ENCODE measurements at regions not wholly inside any gene's neighbourhood (a gene's known extent, or its start where the extent isn't known, plus 50 kb on each side); places are given as distances from the start of the nearest gene placed in this dataset.

GRCh38 chr18:42442656-42443055 is 487.6 kb downstream of the PIK3C3 start:
- no peak overlapping the region for H3K27ac ChIP-seq
- H3K9me2 ChIP-seq (ENCODE audit: insufficient read depth) = no peaks in the 10 kb centered on the region
- H3K4me1 ChIP-seq (replicated peaks; ENCODE audit: insufficient read depth) = no peaks in the 10 kb centered on the region
- BruUV-seq (replicated peaks) = no TSS peak
- H3K27me3 ChIP-seq (ENCODE audit: insufficient read depth, low read depth) = no peaks in the 10 kb centered on the region
- H3K9me3 ChIP-seq (ENCODE audit: insufficient read depth, low read depth) = no peaks in the 10 kb centered on the region
- H4K20me1 ChIP-seq (ENCODE audit: insufficient read depth) = no peaks in the 10 kb centered on the region
- ChIA-PET POLR2A (ENCODE audit: unreplicated experiment) (no interaction called here), CTCF (no interaction called here)
- intact Hi-C loops (cut with micrococcal nuclease; ENCODE audit: unreplicated experiment) = no loop called here
- H2AFZ ChIP-seq = no peak overlapping the region
- TF ChIP-seq EZH2 (IDR thresholded peaks at IDR 0.05; ENCODE audit: low read depth) = no peak
- TF ChIP-seq, protein P1, sequence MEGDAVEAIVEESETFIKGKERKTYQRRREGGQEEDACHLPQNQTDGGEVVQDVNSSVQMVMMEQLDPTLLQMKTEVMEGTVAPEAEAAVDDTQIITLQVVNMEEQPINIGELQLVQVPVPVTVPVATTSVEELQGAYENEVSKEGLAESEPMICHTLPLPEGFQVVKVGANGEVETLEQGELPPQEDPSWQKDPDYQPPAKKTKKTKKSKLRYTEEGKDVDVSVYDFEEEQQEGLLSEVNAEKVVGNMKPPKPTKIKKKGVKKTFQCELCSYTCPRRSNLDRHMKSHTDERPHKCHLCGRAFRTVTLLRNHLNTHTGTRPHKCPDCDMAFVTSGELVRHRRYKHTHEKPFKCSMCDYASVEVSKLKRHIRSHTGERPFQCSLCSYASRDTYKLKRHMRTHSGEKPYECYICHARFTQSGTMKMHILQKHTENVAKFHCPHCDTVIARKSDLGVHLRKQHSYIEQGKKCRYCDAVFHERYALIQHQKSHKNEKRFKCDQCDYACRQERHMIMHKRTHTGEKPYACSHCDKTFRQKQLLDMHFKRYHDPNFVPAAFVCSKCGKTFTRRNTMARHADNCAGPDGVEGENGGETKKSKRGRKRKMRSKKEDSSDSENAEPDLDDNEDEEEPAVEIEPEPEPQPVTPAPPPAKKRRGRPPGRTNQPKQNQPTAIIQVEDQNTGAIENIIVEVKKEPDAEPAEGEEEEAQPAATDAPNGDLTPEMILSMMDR (conservative IDR thresholded peaks at IDR 0.05) = no peak
- H3K36me3 ChIP-seq (ENCODE audit: low read depth) = no peaks in the 10 kb centered on the region
- H3K4me2 ChIP-seq = no peak overlapping the region
- H3K79me2 ChIP-seq (ENCODE audit: low read depth) = no peaks in the 10 kb centered on the region
- H3F3A ChIP-seq (ENCODE audit: insufficient read depth, low read depth) = no peaks in the 10 kb centered on the region
- H3K4me3 ChIP-seq = no peak overlapping the region
- no peak for DNase-seq

DNA sequence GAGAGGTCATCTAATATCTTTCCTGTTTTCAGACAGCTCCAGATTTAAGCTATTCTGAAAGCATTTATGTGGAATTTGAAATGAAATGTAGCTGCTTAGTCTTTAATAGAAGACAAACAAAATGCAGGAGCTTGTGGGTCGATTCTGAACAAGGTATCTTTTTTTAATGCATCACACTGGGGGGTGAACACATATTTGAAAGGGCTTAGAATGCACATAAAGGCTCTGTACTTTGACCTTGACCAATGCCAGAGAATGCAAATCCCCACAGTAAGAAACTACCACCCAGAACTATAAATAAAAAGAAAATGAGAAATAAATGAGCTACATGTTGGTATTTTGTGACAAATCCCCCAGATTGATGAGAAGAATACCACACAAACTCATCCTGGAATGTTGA is 489.3 kb downstream of the PIK3C3 start:
- no TSS peak for BruUV-seq (replicated peaks)
- Histone ChIP-seq H3K4me3 (no peak overlapping the region), H3K9me3 (ENCODE audit: insufficient read depth, low read depth) (no peaks in the 10 kb centered on the region), H3K27me3 (ENCODE audit: insufficient read depth, low read depth) (no peaks in the 10 kb centered on the region), H2AFZ (no peak overlapping the region), H3K36me3 (ENCODE audit: low read depth) (no peaks in the 10 kb centered on the region), H3K79me2 (ENCODE audit: low read depth) (no peaks in the 10 kb centered on the region), H3K27ac (no peak overlapping the region), H4K20me1 (ENCODE audit: insufficient read depth) (no peaks in the 10 kb centered on the region), H3F3A (ENCODE audit: insufficient read depth, low read depth) (no peaks in the 10 kb centered on the region), H3K4me2 (no peak overlapping the region), H3K4me1 (replicated peaks; ENCODE audit: insufficient read depth) (no peaks in the 10 kb centered on the region), H3K9me2 (ENCODE audit: insufficient read depth) (no peaks in the 10 kb centered on the region)
- ChIA-PET CTCF (no interaction called here), POLR2A (ENCODE audit: unreplicated experiment) (no interaction called here)
- intact Hi-C loops (cut with micrococcal nuclease; ENCODE audit: unreplicated experiment) = no loop called here
- no peak for DNase-seq
- TF ChIP-seq EZH2 (IDR thresholded peaks at IDR 0.05; ENCODE audit: low read depth) = no peak
- TF ChIP-seq, protein P1 (conservative IDR thresholded peaks at IDR 0.05) = no peak

- Histone ChIP-seq H3K27ac (no peak overlapping the region), H3K79me2 (ENCODE audit: low read depth) (no peaks in the 10 kb centered on the region), H3K27me3 (ENCODE audit: insufficient read depth, low read depth) (no peaks in the 10 kb centered on the region), H4K20me1 (ENCODE audit: insufficient read depth) (no peaks in the 10 kb centered on the region), H3F3A (ENCODE audit: insufficient read depth, low read depth) (no peaks in the 10 kb centered on the region), H3K9me3 (ENCODE audit: insufficient read depth, low read depth) (no peaks in the 10 kb centered on the region), H3K4me2 (no peak overlapping the region), H3K4me3 (no peak overlapping the region), H2AFZ (no peak overlapping the region), H3K4me1 (replicated peaks; ENCODE audit: insufficient read depth) (no peaks in the 10 kb centered on the region), H3K9me2 (ENCODE audit: insufficient read depth) (no peaks in the 10 kb centered on the region), H3K36me3 (ENCODE audit: low read depth) (no peaks in the 10 kb centered on the region)
- no TSS peak for BruUV-seq (replicated peaks)
- TF ChIP-seq EZH2 (IDR thresholded peaks at IDR 0.05; ENCODE audit: low read depth) = no peak
- TF ChIP-seq, protein P1 (conservative IDR thresholded peaks at IDR 0.05) = no peak
- no peak for DNase-seq
- ChIA-PET CTCF (no interaction called here), POLR2A (ENCODE audit: unreplicated experiment) (no interaction called here)
- intact Hi-C loops (cut with micrococcal nuclease; ENCODE audit: unreplicated experiment) = no loop called here
These were observed 490.3 kb downstream of the PIK3C3 start for GRCh38 chr18:42445359-42445758.
